ENCODE measurements at regions not wholly inside any gene's neighbourhood (a gene's known extent, or its start where the extent isn't known, plus 50 kb on each side); places are given as distances from the start of the nearest gene placed in this dataset.

GRCh38 chr4:81963763-81964020, 410.1 kb downstream of the HNRNPD start:
- TF ChIP-seq CTCF (conservative IDR thresholded peaks at IDR 0.05 in 1 of 2, IDR thresholded peaks at IDR 0.05 in 1 of 2; ENCODE audit: low read depth in 1 of 2, low read length in 2 of 2) (no peak), EZH2 (IDR thresholded peaks at IDR 0.05; ENCODE audit: low read length, missing control alignments) (no peak)
